ENCODE measurements at regions not wholly inside any gene's neighbourhood (a gene's known extent, or its start where the extent isn't known, plus 50 kb on each side); places are given as distances from the start of the nearest gene placed in this dataset.

- peak overlapping the region in 1 of 2 donors; percentile 5 for H3K27ac Mint-ChIP-seq
- ATAC-seq (no peak), DNase-seq (ENCODE audit: low spot score in 2 of 2) (no peak)
- peaks cover 6% of the 10 kb centered on the region in 2 donors for H3K36me3 Mint-ChIP-seq
- peaks cover 7 to 18% of the 10 kb centered on the region in 2 donors for H3K9me3 Mint-ChIP-seq
Measured at GRCh38 chr10:123294886-123295285, 140.7 kb downstream of the BUB3 start.

GRCh38 chr10:123295644-123296043, 141.4 kb downstream of the BUB3 start:
- Mint-ChIP-seq H3K36me3 (no peaks in the 10 kb centered on the region), H3K27ac (no peak overlapping the region), H3K9me3 (peaks cover 0 to 10% of the 10 kb centered on the region in 2 donors)
- ATAC-seq: no peak
- DNase-seq (ENCODE audit: low spot score in 2 of 2): no peak

- no peak for ATAC-seq
- Mint-ChIP-seq H3K9me3 (peaks cover 0 to 10% of the 10 kb centered on the region in 2 donors), H3K27ac (no peak overlapping the region), H3K36me3 (peaks cover 0 to 2% of the 10 kb centered on the region in 2 donors)
- no peak for DNase-seq (ENCODE audit: low spot score in 2 of 2)
Measured at GRCh38 chr10:123297175-123297574, 143.0 kb downstream of the BUB3 start.

GRCh38 chr10:123298583-123298982, 144.4 kb downstream of the BUB3 start:
- Mint-ChIP-seq H3K36me3 (peaks cover 0 to 7% of the 10 kb centered on the region in 2 donors), H3K9me3 (peaks cover 0 to 8% of the 10 kb centered on the region in 2 donors), H3K27ac (no peak overlapping the region)
- no peak for DNase-seq (ENCODE audit: low spot score in 2 of 2)
- no peak for ATAC-seq

GRCh38 chr10:123299598-123299997, 145.4 kb downstream of the BUB3 start:
- DNase-seq (ENCODE audit: low spot score in 2 of 2) (no peak), ATAC-seq (no peak)
- no peak overlapping the region for H3K27ac Mint-ChIP-seq

GRCh38 chr10:123301077-123301857, 147.1 kb downstream of the BUB3 start:
- H3K36me3 Mint-ChIP-seq: peaks cover 0 to 7% of the 10 kb centered on the region in 2 donors
- no peak overlapping the region for H3K27ac Mint-ChIP-seq
- peaks cover 0 to 4% of the 10 kb centered on the region in 2 donors for H3K9me3 Mint-ChIP-seq
- ATAC-seq (no peak), DNase-seq (ENCODE audit: low spot score in 2 of 2) (no peak)

More at GRCh38 chr10:123299598-123299997, 145.4 kb downstream of the BUB3 start:
- Mint-ChIP-seq H3K36me3 (peaks cover 0 to 7% of the 10 kb centered on the region in 2 donors), H3K9me3 (peaks cover 0 to 4% of the 10 kb centered on the region in 2 donors)

GRCh38 chr10:123303581-123304337, 149.6 kb downstream of the BUB3 start:
- DNase-seq (ENCODE audit: low spot score in 2 of 2) (no peak), ATAC-seq (no peak)
- Mint-ChIP-seq H3K27ac (no peak overlapping the region), H3K9me3 (no peaks in the 10 kb centered on the region), H3K36me3 (peaks cover 0 to 7% of the 10 kb centered on the region in 2 donors)

GRCh38 chr10:123305671-123306070, 151.5 kb downstream of the BUB3 start:
- DNase-seq (ENCODE audit: low spot score in 2 of 2) (no peak), ATAC-seq (no peak)
- Mint-ChIP-seq H3K27ac (no peak overlapping the region), H3K36me3 (peaks cover 0 to 7% of the 10 kb centered on the region in 2 donors), H3K9me3 (no peaks in the 10 kb centered on the region)

- H3K36me3 Mint-ChIP-seq: peaks cover 0 to 7% of the 10 kb centered on the region in 2 donors
- ATAC-seq (no peak), DNase-seq (ENCODE audit: low spot score in 2 of 2) (no peak)
- H3K9me3 Mint-ChIP-seq: no peaks in the 10 kb centered on the region
- H3K27ac Mint-ChIP-seq: no peak overlapping the region
Measured at GRCh38 chr10:123306290-123306689, 152.1 kb downstream of the BUB3 start.

- ATAC-seq (no peak), DNase-seq (ENCODE audit: low spot score in 2 of 2) (no peak)
- Mint-ChIP-seq H3K9me3 (no peaks in the 10 kb centered on the region), H3K27ac (no peak overlapping the region), H3K36me3 (no peaks in the 10 kb centered on the region)
Measured at GRCh38 chr10:123309731-123310130, 155.5 kb downstream of the BUB3 start.

GRCh38 chr10:123316776-123317175, 162.6 kb downstream of the BUB3 start:
- no peaks in the 10 kb centered on the region for H3K9me3 Mint-ChIP-seq
- H3K36me3 Mint-ChIP-seq: no peaks in the 10 kb centered on the region
- ATAC-seq (no peak), DNase-seq (ENCODE audit: low spot score in 2 of 2) (no peak)
- no peak overlapping the region for H3K27ac Mint-ChIP-seq

- Mint-ChIP-seq H3K36me3 (no peaks in the 10 kb centered on the region), H3K9me3 (no peaks in the 10 kb centered on the region), H3K27ac (peak overlapping the region in 1 of 2 donors; percentile 48)
- ATAC-seq (peak; percentile 75 to 80), DNase-seq (ENCODE audit: low spot score in 2 of 2) (no peak)
Measured at GRCh38 chr10:123318516-123318915, 164.3 kb downstream of the BUB3 start.

- ATAC-seq (no peak), DNase-seq (ENCODE audit: low spot score in 2 of 2) (no peak)
- peaks cover 0 to under 1% of the 10 kb centered on the region in 2 donors for H3K36me3 Mint-ChIP-seq
- no peaks in the 10 kb centered on the region for H3K9me3 Mint-ChIP-seq
- H3K27ac Mint-ChIP-seq: no peak overlapping the region
Measured at GRCh38 chr10:123320091-123320490, 165.9 kb downstream of the BUB3 start.

- peaks cover 6 to 18% of the 10 kb centered on the region in 2 donors for H3K36me3 Mint-ChIP-seq
- no peak overlapping the region for H3K27ac Mint-ChIP-seq
- ATAC-seq: peak; percentile 50 to 72
- H3K9me3 Mint-ChIP-seq: peaks cover 7 to 15% of the 10 kb centered on the region in 2 donors
- no peak for DNase-seq (ENCODE audit: low spot score in 2 of 2)
Measured at GRCh38 chr10:123323884-123324283, 169.7 kb downstream of the BUB3 start.

GRCh38 chr10:123325663-123326190, 171.5 kb downstream of the BUB3 start:
- Mint-ChIP-seq H3K36me3 (peaks cover 6 to 18% of the 10 kb centered on the region in 2 donors), H3K9me3 (peaks cover 7 to 15% of the 10 kb centered on the region in 2 donors)

GRCh38 chr10:123326674-123327073, 172.5 kb downstream of the BUB3 start:
- ATAC-seq (no peak), DNase-seq (ENCODE audit: low spot score in 2 of 2) (no peak)
- Mint-ChIP-seq H3K36me3 (peaks cover 6 to 18% of the 10 kb centered on the region in 2 donors), H3K9me3 (peaks cover 7 to 15% of the 10 kb centered on the region in 2 donors), H3K27ac (no peak overlapping the region)

More at GRCh38 chr10:123325663-123326190, 171.5 kb downstream of the BUB3 start:
- no peak for DNase-seq (ENCODE audit: low spot score in 2 of 2)
- ATAC-seq: peak; percentile 31 to 40
- H3K27ac Mint-ChIP-seq: no peak overlapping the region

GRCh38 chr10:123327450-123327849, 173.2 kb downstream of the BUB3 start:
- H3K27ac Mint-ChIP-seq: no peak overlapping the region
- ATAC-seq (peak in 1 of 2 donors; percentile 43), DNase-seq (ENCODE audit: low spot score in 2 of 2) (no peak)
- H3K36me3 Mint-ChIP-seq: peaks cover 6 to 18% of the 10 kb centered on the region in 2 donors
- H3K9me3 Mint-ChIP-seq: peaks cover 7 to 15% of the 10 kb centered on the region in 2 donors

Measured in activated naive CD4-positive, alpha-beta T cell treated with anti-CD3 and anti-CD28 coated beads, Interleukin-2, amount 50 U/mL, for 72 hours (primary cell).